ENCODE measurements at regions not wholly inside any gene's neighbourhood (a gene's known extent, or its start where the extent isn't known, plus 50 kb on each side); places are given as distances from the start of the nearest gene placed in this dataset.
"Not testable (repeated sequence)": the region's sequence is repeated elsewhere in the genome, so short reads cannot be mapped to it uniquely, and the experiment has no call there.

- DNase-seq, result no peak
Observed at GRCh38 chrX:138031715-138032114, 465.8 kb downstream of the ZIC3 start.

- DNase-seq, result no peak
Observed at GRCh38 chrX:138034136-138034535, 468.2 kb downstream of the ZIC3 start.

- no peak for DNase-seq
Observed at GRCh38 chrX:138037548-138037947, 471.6 kb downstream of the ZIC3 start.

GRCh38 chrX:138057883-138058282 is 492.0 kb downstream of the ZIC3 start:
- no peak for DNase-seq

- DNase-seq, result no peak
Observed at GRCh38 chrX:138058931-138059330, 493.0 kb downstream of the ZIC3 start.

- no peak for DNase-seq
Observed at GRCh38 chrX:138067415-138067814, 501.5 kb downstream of the ZIC3 start.

- no peak for DNase-seq
Observed at GRCh38 chrX:138073626-138074025, 507.7 kb downstream of the ZIC3 start.

- DNase-seq, result no peak
Observed at GRCh38 chrX:138082251-138082650, 516.3 kb downstream of the ZIC3 start.

- DNase-seq, result no peak
Observed at GRCh38 chrX:138082896-138083295, 517.0 kb downstream of the ZIC3 start.

GRCh38 chrX:138110910-138111309 is 545.0 kb downstream of the ZIC3 start:
- DNase-seq, result not testable (repeated sequence)

GRCh38 chrX:138127314-138127713 is 561.4 kb downstream of the ZIC3 start:
- no peak for DNase-seq

GRCh38 chrX:138128027-138128671 is 562.2 kb downstream of the ZIC3 start:
- DNase-seq, result no peak

GRCh38 chrX:138150709-138151108 is 560.8 kb downstream of the FGF13 start:
- no peak for DNase-seq

GRCh38 chrX:138157850-138158249 is 553.7 kb downstream of the FGF13 start:
- DNase-seq, result no peak

- DNase-seq, result no peak
Observed at GRCh38 chrX:138191998-138192397, 519.5 kb downstream of the FGF13 start.

- no peak for DNase-seq
Observed at GRCh38 chrX:138229718-138230117, 481.8 kb downstream of the FGF13 start.

- no peak for DNase-seq
Observed at GRCh38 chrX:138240266-138240665, 471.3 kb downstream of the FGF13 start.

- no peak for DNase-seq
Observed at GRCh38 chrX:138254001-138254400, 457.5 kb downstream of the FGF13 start.

GRCh38 chrX:138255373-138255772 is 456.1 kb downstream of the FGF13 start:
- DNase-seq, result no peak

- DNase-seq, result not testable (repeated sequence)
Observed at GRCh38 chrX:138264095-138264494, 447.4 kb downstream of the FGF13 start.

GRCh38 chrX:138270931-138271330 is 440.6 kb downstream of the FGF13 start:
- no peak for DNase-seq

- DNase-seq, result not testable (repeated sequence)
Observed at GRCh38 chrX:138282598-138283150, 428.8 kb downstream of the FGF13 start.

GRCh38 chrX:138287205-138287877 is 424.2 kb downstream of the FGF13 start:
- no peak for DNase-seq

- DNase-seq, result no peak
Observed at GRCh38 chrX:138294951-138295350, 416.6 kb downstream of the FGF13 start.

GRCh38 chrX:138298268-138298667 is 413.2 kb downstream of the FGF13 start:
- DNase-seq, result no peak
